ENCODE measurements at regions not wholly inside any gene's neighbourhood (a gene's known extent, or its start where the extent isn't known, plus 50 kb on each side); places are given as distances from the start of the nearest gene placed in this dataset.

DNA sequence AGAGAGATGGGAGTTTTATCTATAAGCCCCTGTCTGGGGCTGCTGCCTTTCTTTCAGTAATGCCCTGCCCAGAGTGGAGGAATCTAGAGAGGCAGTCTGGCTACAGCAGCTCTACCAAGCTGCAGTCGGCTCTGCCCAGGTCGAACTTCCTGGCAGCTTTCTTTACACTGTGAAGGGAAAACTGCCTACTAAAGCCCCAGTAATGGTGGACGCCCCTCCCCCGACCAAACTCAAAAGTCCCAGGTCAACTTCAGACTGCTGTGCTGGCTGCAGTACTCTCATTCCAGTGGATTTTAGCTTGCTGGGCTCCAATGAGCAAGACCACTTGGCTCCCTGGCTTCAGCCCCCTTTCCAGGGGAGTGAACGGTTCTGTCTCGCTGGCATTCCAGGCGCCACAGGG lies 65.9 kb upstream of the RARB start:
- no peak for DNase-seq (ENCODE audit: low read depth in 3 of 3)

DNA sequence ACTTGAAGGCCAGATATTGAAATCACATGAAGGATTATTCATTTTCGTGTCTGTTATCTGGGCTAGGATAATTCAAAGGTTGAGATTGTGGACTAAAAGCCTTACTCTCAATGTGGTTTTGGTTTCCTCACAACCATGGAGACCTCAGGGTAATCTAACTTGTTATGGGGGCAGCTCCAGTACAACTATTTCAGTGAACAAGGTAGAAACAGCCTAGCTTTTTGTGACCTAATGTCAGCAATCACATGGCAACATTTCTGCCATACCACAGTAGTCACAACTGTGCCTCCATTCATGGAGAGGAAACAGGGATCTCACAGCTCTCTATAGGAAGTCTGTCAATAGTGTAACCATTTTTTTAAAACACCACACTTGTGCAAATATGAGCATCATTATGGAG lies 62.4 kb upstream of the RARB start:
- DNase-seq (ENCODE audit: low read depth in 3 of 3): no peak

DNA sequence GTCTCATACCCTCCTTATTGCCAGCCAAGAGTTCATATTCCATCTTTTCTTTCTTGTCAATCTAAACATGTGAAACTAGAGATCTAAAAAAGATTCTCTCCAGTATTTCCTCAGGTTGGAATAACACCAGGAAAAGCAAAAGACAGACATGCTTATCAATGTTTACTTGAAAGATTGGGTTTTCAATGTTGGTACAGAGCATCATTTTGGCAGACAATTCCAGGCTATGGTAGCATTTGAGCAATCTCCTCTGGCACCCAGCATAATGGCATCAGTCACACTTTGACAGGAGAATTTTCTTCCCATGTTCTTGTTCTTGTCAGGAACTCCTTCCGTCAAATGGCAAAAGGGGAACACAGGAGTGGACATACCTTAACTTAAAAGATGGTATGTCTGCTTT lies 61.0 kb upstream of the RARB start:
- DNase-seq (ENCODE audit: low read depth in 3 of 3): no peak

DNA sequence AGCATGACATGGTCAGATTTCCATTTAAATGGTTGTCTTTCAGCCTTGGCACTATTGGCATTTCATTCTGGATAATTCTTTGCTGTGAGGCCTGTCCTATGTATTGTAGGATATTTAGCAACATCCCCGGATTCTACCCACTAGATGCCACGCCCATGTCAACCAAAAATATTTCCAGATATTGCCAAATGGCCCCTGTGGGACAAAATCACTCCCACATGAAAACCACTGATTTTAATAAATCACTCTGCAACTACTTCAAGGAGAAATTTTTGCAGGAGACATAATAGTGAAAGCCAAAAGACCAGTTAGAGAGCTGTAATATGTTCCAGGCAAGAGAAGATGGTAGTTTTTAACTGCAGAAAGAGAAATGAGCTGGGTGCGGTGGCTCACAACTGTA lies 55.9 kb upstream of the RARB start:
- DNase-seq (ENCODE audit: low read depth in 3 of 3): no peak

DNA sequence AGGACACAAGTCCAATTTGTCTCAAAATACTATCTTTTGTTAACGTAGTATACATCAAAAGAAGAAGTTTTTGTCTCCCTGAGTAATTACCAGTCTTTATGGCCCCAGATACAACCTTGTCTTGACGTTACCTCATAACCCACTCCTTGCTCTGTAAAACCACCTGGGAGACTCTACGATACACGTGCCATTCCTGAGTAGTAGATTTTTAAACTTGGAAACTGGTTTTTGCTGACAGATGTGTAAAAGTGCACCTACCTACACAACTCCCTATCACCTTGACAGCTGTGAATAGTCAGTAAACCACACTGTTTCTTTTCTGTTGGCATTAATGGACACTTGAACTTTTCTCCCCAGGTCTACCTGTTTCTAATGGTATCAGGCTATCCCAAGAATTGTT lies 51.7 kb upstream of the RARB start:
- DNase-seq (ENCODE audit: low read depth in 3 of 3): no peak

DNA sequence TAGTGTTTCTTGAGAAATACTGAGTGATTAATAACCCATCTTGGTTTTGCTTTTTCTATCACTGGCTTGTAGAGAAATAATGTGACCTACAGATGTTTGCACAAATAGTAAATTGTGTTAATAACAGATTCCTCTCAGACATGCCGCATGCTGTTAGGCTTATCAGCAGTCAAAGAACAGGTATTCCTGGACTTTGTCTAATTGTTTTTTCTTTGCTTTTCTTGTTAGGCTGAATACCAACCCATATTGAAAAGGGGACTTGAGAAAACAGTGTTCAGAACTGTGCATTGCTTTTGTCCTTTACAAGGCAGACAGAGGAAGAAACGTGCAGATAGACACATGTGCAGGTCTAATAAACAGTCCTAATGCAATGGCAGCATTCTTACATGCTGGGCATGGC lies 51.0 kb upstream of the RARB start:
- DNase-seq (ENCODE audit: low read depth in 3 of 3): no peak

Measured in stimulated activated CD4-positive, alpha-beta T cell treated with anti-CD3 and anti-CD28 coated beads, TNF-alpha, amount 100 ng/mL, for 48 hours (primary cell).